HCT116 (cell line): ENCODE measurements at regions not wholly inside any gene's neighbourhood (a gene's known extent, or its start where the extent isn't known, plus 50 kb on each side); places are given as distances from the start of the nearest gene placed in this dataset.

ENCODE experiments used
- CEBPB ChIP-seq: IDR thresholded peaks from 2 replicates; pipeline ENCODE4 v1.6.1; 2012; ENCODE audit warnings: low read depth
- EZH2 ChIP-seq: fragments of 200-600 bp; sonication (generic); IDR thresholded peaks from 2 replicates; pipeline ENCODE4 v1.6.1; 2017; ENCODE audit warnings: antibody characterized with exemption, mixed run types
- EZH2phosphoT487 ChIP-seq: fragments of 200-600 bp; IDR thresholded peaks from 2 replicates; pipeline ENCODE4 v1.6.1; 2018; ENCODE audit warnings: antibody characterized with exemption, borderline replicate concordance
- POLR2A ChIP-seq: IDR thresholded peaks from 2 replicates; pipeline ENCODE4 v1.7.0; 2011; ENCODE audit warnings: borderline replicate concordance; ENCODE audit not compliant: insufficient read depth, insufficient read length; ENCODE audit errors: extremely low read depth
- SIN3A ChIP-seq: IDR thresholded peaks from 2 replicates; pipeline ENCODE4 v1.6.1; 2012; ENCODE audit warnings: low read depth
- SRF ChIP-seq: IDR thresholded peaks from 2 replicates; pipeline ENCODE4 v1.6.1; 2012; ENCODE audit warnings: low read depth
- TCF7L2 ChIP-seq: IDR thresholded peaks from 2 replicates; pipeline ENCODE4 v1.7.0; 2011; ENCODE audit warnings: borderline replicate concordance, inconsistent platforms; ENCODE audit not compliant: insufficient read depth, insufficient read length; ENCODE audit errors: extremely low read depth
- ZNF274 ChIP-seq: fragments of 200-500 bp; sonication (Bioruptor generic); IDR thresholded peaks from 2 replicates; pipeline ENCODE4 v1.6.1; 2014; ENCODE audit warnings: mild to moderate bottlenecking, low read depth, low read length, inconsistent platforms
- TF ChIP-seq, protein P1 (sequence below), 3 experiments: fragments of 200-600 bp in 1 of 3; sonication (generic) in 1 of 3; IDR thresholded peaks in 2 of 3; conservative IDR thresholded peaks in 1 of 3; 2 replicates each; pipeline ENCODE4 v1.5.1; 2012 to 2017; ENCODE audit warnings: low read depth in 2 of 3, low read length in 2 of 3, antibody characterized with exemption in 1 of 3, borderline replicate concordance in 1 of 3, control low read depth in 1 of 3, mild to moderate bottlenecking in 1 of 3, mixed read lengths in 1 of 3, mixed run types in 1 of 3, moderate library complexity in 1 of 3; ENCODE audit not compliant: insufficient read depth in 1 of 3

- TF ChIP-seq, protein P1, sequence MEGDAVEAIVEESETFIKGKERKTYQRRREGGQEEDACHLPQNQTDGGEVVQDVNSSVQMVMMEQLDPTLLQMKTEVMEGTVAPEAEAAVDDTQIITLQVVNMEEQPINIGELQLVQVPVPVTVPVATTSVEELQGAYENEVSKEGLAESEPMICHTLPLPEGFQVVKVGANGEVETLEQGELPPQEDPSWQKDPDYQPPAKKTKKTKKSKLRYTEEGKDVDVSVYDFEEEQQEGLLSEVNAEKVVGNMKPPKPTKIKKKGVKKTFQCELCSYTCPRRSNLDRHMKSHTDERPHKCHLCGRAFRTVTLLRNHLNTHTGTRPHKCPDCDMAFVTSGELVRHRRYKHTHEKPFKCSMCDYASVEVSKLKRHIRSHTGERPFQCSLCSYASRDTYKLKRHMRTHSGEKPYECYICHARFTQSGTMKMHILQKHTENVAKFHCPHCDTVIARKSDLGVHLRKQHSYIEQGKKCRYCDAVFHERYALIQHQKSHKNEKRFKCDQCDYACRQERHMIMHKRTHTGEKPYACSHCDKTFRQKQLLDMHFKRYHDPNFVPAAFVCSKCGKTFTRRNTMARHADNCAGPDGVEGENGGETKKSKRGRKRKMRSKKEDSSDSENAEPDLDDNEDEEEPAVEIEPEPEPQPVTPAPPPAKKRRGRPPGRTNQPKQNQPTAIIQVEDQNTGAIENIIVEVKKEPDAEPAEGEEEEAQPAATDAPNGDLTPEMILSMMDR (IDR thresholded peaks at IDR 0.05 in 2 of 3, conservative IDR thresholded peaks at IDR 0.05 in 1 of 3; ENCODE audit: borderline replicate concordance in 1 of 3, insufficient read depth in 1 of 3, low read depth in 2 of 3, low read length in 2 of 3): no peak
- TF ChIP-seq SIN3A (no peak), CEBPB (no peak), TCF7L2 (no peak), EZH2 (no peak), POLR2A (no peak), SRF (no peak), ZNF274 (no peak), EZH2phosphoT487 (no peak)
Measured at GRCh38 chr11:90510839-90511238, 288.0 kb upstream of the CHORDC1 start.
